H1 (cell line): ENCODE measurements at regions not wholly inside any gene's neighbourhood (a gene's known extent, or its start where the extent isn't known, plus 50 kb on each side); places are given as distances from the start of the nearest gene placed in this dataset.

Experiments
- CTCF ChIA-PET: fragments of 300-600 bp; sonication (Branson Sonifier 250); formaldehyde crosslinking; loops from one replicate; lab custom pipeline; 2021; ENCODE audit not compliant: partially characterized antibody; lab: Charles Lee
- POLR2A ChIA-PET: fragments of 300-600 bp; sonication (Branson Sonifier 250); formaldehyde crosslinking; loops from one replicate; lab custom pipeline; 2021; ENCODE audit warnings: inconsistent platforms; ENCODE audit not compliant: partially characterized antibody; lab: Charles Lee
- DNase-seq, 2 experiments: peaks; one replicate each; pipeline versions ENCODE4 v3.0.0 to v3.0.0-alpha.2; 2010 to 2022; ENCODE audit warnings: low spot score in 2 of 2, low read depth in 1 of 2, mixed read lengths in 1 of 2
- FAIRE-seq: peaks from 2 replicates; lab custom pipeline; 2011; peaks lifted over from hg19 to GRCh38; lab: Jason Lieb, UNC
- H2AFZ ChIP-seq: 2 replicates; pipeline ENCODE4 v1.8.1; 2012; ENCODE audit warnings: low read length, inconsistent platforms
- H2AK5ac ChIP-seq: 2 replicates; pipeline ENCODE4 v1.6.1; 2013; ENCODE audit warnings: low read depth, low read length
- H2BK120ac ChIP-seq: replicated peaks from 2 replicates; pipeline ENCODE3; 2013; ENCODE audit warnings: low read depth, low read length, inconsistent platforms
- H2BK12ac ChIP-seq: 2 replicates; pipeline ENCODE4 v1.6.1; 2013; ENCODE audit warnings: low read depth, low read length
- H2BK15ac ChIP-seq: 2 replicates; pipeline ENCODE4 v1.6.1; 2013; ENCODE audit warnings: low read length
- H2BK20ac ChIP-seq: 2 replicates; pipeline ENCODE4 v1.6.1; 2013; ENCODE audit warnings: low read length
- H2BK5ac ChIP-seq: 2 replicates; pipeline ENCODE4 v1.6.1; 2013; ENCODE audit warnings: low read depth, low read length
- H3K14ac ChIP-seq: 2 replicates; pipeline ENCODE4 v1.6.1; 2013; ENCODE audit warnings: inconsistent platforms; ENCODE audit not compliant: insufficient read length
- H3K18ac ChIP-seq: 2 replicates; pipeline ENCODE4 v1.6.1; 2013; ENCODE audit warnings: low read length; ENCODE audit errors: extremely low read depth
- H3K23ac ChIP-seq: 2 replicates; pipeline ENCODE4 v1.6.1; 2013; ENCODE audit warnings: inconsistent platforms; ENCODE audit not compliant: insufficient read length
- H3K23me2 ChIP-seq: 2 replicates; pipeline ENCODE4 v1.6.1; 2013; ENCODE audit warnings: low read depth, low read length
- H3K27ac ChIP-seq: 2 replicates; pipeline ENCODE4 v1.6.1; 2011; ENCODE audit warnings: low read depth, low read length, inconsistent platforms
- H3K27me3 ChIP-seq, 4 experiments: replicated peaks in 1 of 4; 1 replicate in 1 of 4; 2 replicates in 3 of 4; pipeline versions ENCODE4 v1.6.1 to v1.8.1; 2011 to 2013; ENCODE audit warnings: low read length in 3 of 4, mild to moderate bottlenecking in 3 of 4, inconsistent platforms in 2 of 4, mixed read lengths in 2 of 4, moderate library complexity in 1 of 4; ENCODE audit not compliant: control insufficient read depth in 3 of 4, insufficient read depth in 3 of 4; ENCODE audit errors: extremely low read depth in 1 of 4
- H3K36me3 ChIP-seq, 4 experiments: 2 replicates each; pipeline versions ENCODE4 v1.6.1 to v1.8.1; 2011 to 2013; ENCODE audit warnings: mild to moderate bottlenecking in 4 of 4, low read length in 3 of 4, moderate library complexity in 2 of 4, control low read depth in 1 of 4, inconsistent platforms in 1 of 4; ENCODE audit not compliant: insufficient read depth in 4 of 4, control insufficient read depth in 2 of 4
- H3K4ac ChIP-seq: replicated peaks from 2 replicates; pipeline ENCODE3; 2013; ENCODE audit warnings: low read length, low read depth, mixed read lengths, inconsistent platforms; ENCODE audit not compliant: insufficient read length
- H3K4me1 ChIP-seq, 4 experiments: replicated peaks in 1 of 4; 1 replicate in 1 of 4; 2 replicates in 3 of 4; pipeline versions ENCODE4 v1.6.1 to v1.8.1; 2011 to 2013; ENCODE audit warnings: low read length in 3 of 4, inconsistent platforms in 2 of 4, mixed read lengths in 1 of 4; ENCODE audit not compliant: insufficient read depth in 4 of 4, control insufficient read depth in 3 of 4
- H3K4me2 ChIP-seq, 2 experiments: 2 replicates each; pipeline versions ENCODE4 v1.6.1 to v1.8.1; 2011 to 2013; ENCODE audit warnings: low read depth in 2 of 2, low read length in 2 of 2, control low read depth in 1 of 2, inconsistent platforms in 1 of 2, mild to moderate bottlenecking in 1 of 2; ENCODE audit not compliant: insufficient read depth in 1 of 2
- H3K4me3 ChIP-seq, 4 experiments: fragments of 200-600, 300-600 bp in 1 of 4; sonication (generic), shearing (Covaris generic), sonication (Bioruptor Twin) in 1 of 4; 2 replicates each; pipeline versions ENCODE4 v1.5.1 to v1.8.1; 2011 to 2016; ENCODE audit warnings: low read length in 4 of 4, low read depth in 3 of 4, control low read depth in 2 of 4, inconsistent platforms in 2 of 4, mild to moderate bottlenecking in 2 of 4, mixed read lengths in 1 of 4, moderate library complexity in 1 of 4; ENCODE audit not compliant: insufficient read depth in 2 of 4; ENCODE audit errors: extremely low read depth in 1 of 4
- H3K56ac ChIP-seq: replicated peaks from 2 replicates; pipeline ENCODE3; 2013; ENCODE audit warnings: low read depth, mild to moderate bottlenecking, mixed read lengths, low read length, inconsistent platforms; ENCODE audit not compliant: insufficient read length
- H3K79me1 ChIP-seq: 2 replicates; pipeline ENCODE4 v1.6.1; 2013; ENCODE audit warnings: low read depth, low read length, control low read depth
- H3K79me2 ChIP-seq, 2 experiments: 2 replicates each; pipeline versions ENCODE4 v1.6.1 to v1.8.1; 2012 to 2013; ENCODE audit warnings: low read length in 2 of 2, mild to moderate bottlenecking in 2 of 2, inconsistent platforms in 1 of 2; ENCODE audit not compliant: insufficient read depth in 2 of 2, control insufficient read depth in 1 of 2
- H3K9ac ChIP-seq, 4 experiments: replicated peaks in 1 of 4; 1 replicate in 1 of 4; 2 replicates in 3 of 4; pipeline versions ENCODE4 v1.6.1 to v1.8.1; 2011 to 2013; ENCODE audit warnings: low read depth in 3 of 4, low read length in 3 of 4, control low read depth in 2 of 4, mild to moderate bottlenecking in 2 of 4, moderate library complexity in 2 of 4, inconsistent platforms in 1 of 4; ENCODE audit errors: extremely low read depth in 1 of 4
- H3K9me3 ChIP-seq, 2 experiments: 2 replicates each; pipeline versions ENCODE4 v1.6.1 to v1.8.1; 2012 to 2013; ENCODE audit warnings: mild to moderate bottlenecking in 2 of 2, moderate library complexity in 2 of 2, control low read depth in 1 of 2, inconsistent platforms in 1 of 2, low read depth in 1 of 2, low read length in 1 of 2, mixed read lengths in 1 of 2; ENCODE audit not compliant: insufficient read depth in 2 of 2
- H4K20me1 ChIP-seq, 2 experiments: replicated peaks in 1 of 2; 2 replicates each; pipeline versions ENCODE3 to v1.8.1; 2011 to 2013; ENCODE audit warnings: inconsistent platforms in 2 of 2, low read length in 2 of 2, mild to moderate bottlenecking in 1 of 2; ENCODE audit not compliant: insufficient read depth in 2 of 2, control insufficient read depth in 1 of 2
- H4K5ac ChIP-seq: 2 replicates; pipeline ENCODE4 v1.6.1; 2013; ENCODE audit warnings: low read length, low read depth, mixed read lengths, inconsistent platforms; ENCODE audit not compliant: insufficient read length
- H4K8ac ChIP-seq: 2 replicates; pipeline ENCODE4 v1.8.0; 2013; ENCODE audit warnings: mild to moderate bottlenecking, moderate library complexity, low read length, inconsistent platforms; ENCODE audit not compliant: insufficient read depth; ENCODE audit errors: extremely low read depth
- H4K91ac ChIP-seq: replicated peaks from 2 replicates; pipeline ENCODE3; 2013; ENCODE audit warnings: low read length, mixed read lengths, inconsistent platforms; ENCODE audit not compliant: insufficient read length
- CREB1 ChIP-seq: IDR thresholded peaks from 2 replicates; pipeline ENCODE4 v1.6.1; 2012; ENCODE audit warnings: inconsistent platforms
- CTBP2 ChIP-seq: IDR thresholded peaks from 2 replicates; pipeline ENCODE4 v1.7.0; 2011; ENCODE audit warnings: borderline replicate concordance, mild to moderate bottlenecking, moderate library complexity, mixed read lengths, low read length; ENCODE audit not compliant: insufficient read depth, insufficient read length
- EP300 ChIP-seq, 2 experiments: IDR thresholded peaks; 1 replicate in 1 of 2; 2 replicates in 1 of 2; pipeline ENCODE4 v1.6.1; 2011 to 2012; ENCODE audit warnings: low read depth in 2 of 2, low read length in 2 of 2, mild to moderate bottlenecking in 2 of 2, borderline replicate concordance in 1 of 2, inconsistent platforms in 1 of 2, moderate library complexity in 1 of 2
- GABPA ChIP-seq: IDR thresholded peaks from 2 replicates; pipeline ENCODE4 v1.6.1; 2011; ENCODE audit warnings: mild to moderate bottlenecking, low read length, moderate library complexity, borderline replicate concordance; ENCODE audit not compliant: insufficient read depth
- HDAC2 ChIP-seq, 2 experiments: fragments of 300-600 bp in 1 of 2; sonication (generic) in 1 of 2; IDR thresholded peaks; 2 replicates each; pipeline ENCODE4 v1.6.1; 2011 to 2012; ENCODE audit warnings: low read depth in 2 of 2, low read length in 2 of 2, mild to moderate bottlenecking in 2 of 2, moderate library complexity in 2 of 2, borderline replicate concordance in 1 of 2, inconsistent platforms in 1 of 2
- JUN ChIP-seq: IDR thresholded peaks from 2 replicates; pipeline ENCODE4 v1.6.1; 2011; ENCODE audit warnings: low read depth, mild to moderate bottlenecking, improper control_type of control experiment, low read length
- NANOG ChIP-seq: IDR thresholded peaks from 2 replicates; pipeline ENCODE4 v1.6.1; 2011; ENCODE audit warnings: low read length, low read depth, mild to moderate bottlenecking, inconsistent platforms; ENCODE audit not compliant: insufficient read depth, poor library complexity, severe bottlenecking
- POLR2A ChIP-seq, 2 experiments: IDR thresholded peaks; 1 replicate in 1 of 2; 2 replicates in 1 of 2; pipeline ENCODE4 v1.6.1; 2011; ENCODE audit warnings: low read depth in 2 of 2, low read length in 2 of 2, mild to moderate bottlenecking in 2 of 2; ENCODE audit errors: control extremely low read depth in 1 of 2
- SIN3A ChIP-seq, 2 experiments: IDR thresholded peaks in 1 of 2; conservative IDR thresholded peaks in 1 of 2; 2 replicates each; pipeline ENCODE4 v1.6.1; 2011 to 2012; ENCODE audit warnings: low read length in 2 of 2, improper control_type of control experiment in 1 of 2, low read depth in 1 of 2, mild to moderate bottlenecking in 1 of 2
- SP4 ChIP-seq: IDR thresholded peaks from 2 replicates; pipeline ENCODE4 v1.6.1; 2012; ENCODE audit warnings: low read length, inconsistent platforms
- TEAD4 ChIP-seq: IDR thresholded peaks from 2 replicates; pipeline ENCODE4 v1.6.1; 2012; ENCODE audit warnings: low read depth, low read length, inconsistent platforms, mixed read lengths
- ZNF274 ChIP-seq: IDR thresholded peaks from 2 replicates; pipeline ENCODE4 v1.7.0; 2012; ENCODE audit warnings: low read length, borderline replicate concordance; ENCODE audit errors: extremely low read depth
- WGBS, 2 experiments: shearing (Covaris generic) in 1 of 2; methylation state at CpG; one replicate each; pipeline versions ENCODE4 v1.1.6 to v1.1.7; 2013 to 2015; ENCODE audit warnings: low lambda C conversion rate in 2 of 2, mixed read lengths in 2 of 2, inconsistent platforms in 1 of 2, low coverage in 1 of 2, missing lambda C conversion rate in 1 of 2; ENCODE audit not compliant: insufficient replicate concordance in 2 of 2, insufficient coverage in 1 of 2, insufficient read length in 1 of 2; ENCODE audit errors: extremely low coverage in 1 of 2, missing lambda C conversion rate in 1 of 2; 5-methylcytosine and 5-hydroxymethylcytosine counted together
- TF ChIP-seq, protein P1 (sequence below): IDR thresholded peaks from 2 replicates; pipeline ENCODE4 v1.6.1; 2011; ENCODE audit warnings: low read depth, mild to moderate bottlenecking, low read length; ENCODE audit not compliant: insufficient read depth

DNA sequence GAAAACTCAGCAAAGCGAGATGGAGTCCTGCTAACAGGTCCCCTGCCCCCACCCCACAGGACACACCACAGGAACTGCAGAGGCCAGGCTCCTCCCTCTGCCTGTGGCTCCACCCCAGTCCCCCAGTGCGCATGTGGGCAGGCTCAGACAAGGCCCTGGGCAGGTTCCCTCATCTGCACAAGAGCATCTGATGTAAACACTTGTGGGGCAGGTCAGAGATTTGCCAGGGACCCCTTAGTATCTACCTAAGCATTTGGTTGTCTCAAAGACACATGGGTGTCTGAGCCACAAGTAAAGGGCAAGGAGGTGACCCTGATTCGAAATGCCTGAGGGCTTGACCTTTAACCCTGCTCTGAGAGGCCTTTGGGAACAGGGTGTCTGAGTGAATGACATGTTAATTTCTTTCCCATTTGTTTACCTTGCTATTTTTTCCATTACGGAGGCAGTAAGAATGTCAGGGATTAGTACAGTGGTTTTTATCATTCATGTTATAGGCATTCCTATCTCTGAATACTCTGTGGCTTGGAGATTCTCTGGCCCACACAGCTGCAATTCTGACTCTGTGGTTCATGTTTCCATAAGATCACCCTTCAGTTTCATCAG, 85.3 kb downstream of the ZNF518B start:
- no peak overlapping the region for H3K4ac ChIP-seq
- H4K5ac ChIP-seq: no peak overlapping the region
- no peaks in the 10 kb centered on the region for H3K36me3 ChIP-seq
- no peak overlapping the region for H2BK12ac ChIP-seq
- H3K23me2 ChIP-seq: no peaks in the 10 kb centered on the region
- H4K8ac ChIP-seq: no peak overlapping the region
- no peaks in the 10 kb centered on the region; a peak in 1 of 7 replicates for H3K4me1 ChIP-seq
- H2BK15ac ChIP-seq: no peak overlapping the region
- no peaks in the 10 kb centered on the region for H3K9me3 ChIP-seq
- no peak overlapping the region for H3K27ac ChIP-seq
- FAIRE-seq: no peak
- peak in 1 of 2 experiments; percentile 47 for DNase-seq
- no peak overlapping the region for H2BK120ac ChIP-seq
- H3K79me2 ChIP-seq: no peaks in the 10 kb centered on the region
- no peak overlapping the region for H2AK5ac ChIP-seq
- H2BK20ac ChIP-seq: no peak overlapping the region
- H3K79me1 ChIP-seq: no peaks in the 10 kb centered on the region
- H3K4me2 ChIP-seq: no peak overlapping the region
- no peak overlapping the region for H3K14ac ChIP-seq
- H3K4me3 ChIP-seq: no peak overlapping the region
- H3K56ac ChIP-seq: no peak overlapping the region
- H3K23ac ChIP-seq: no peak overlapping the region
- H3K27me3 ChIP-seq: no peaks in the 10 kb centered on the region
- no peak overlapping the region for H4K91ac ChIP-seq
- H3K9ac ChIP-seq: no peak overlapping the region
- H4K20me1 ChIP-seq: no peaks in the 10 kb centered on the region
- H2BK5ac ChIP-seq: no peak overlapping the region
- ChIA-PET POLR2A (no interaction called here), CTCF (interaction anchor here (0.6 kb wide), 1 partner anchor 38 kb away, joined by 3 read pairs; no protein-coding TSS in a partner anchor)
- WGBS, 2 experiments: 81% methylated on average over 4 of the region's 4 CpGs; no CpG with 5 or more reads in 1 of the 2 experiments
- peak overlapping the region; percentile 16; the same call in 1 of the 2 replicates for H2AFZ ChIP-seq
- H3K18ac ChIP-seq: no peak overlapping the region
- TF ChIP-seq ZNF274 (no peak), POLR2A (IDR thresholded peaks at IDR 0.05; ENCODE audit: control extremely low read depth in 1 of 2, low read depth in 2 of 2, low read length in 2 of 2) (no peak), TEAD4 (no peak), JUN (no peak), SP4 (no peak), CREB1 (no peak), NANOG (no peak), SIN3A (conservative IDR thresholded peaks at IDR 0.05 in 1 of 2, IDR thresholded peaks at IDR 0.05 in 1 of 2; ENCODE audit: low read depth in 1 of 2, low read length in 2 of 2) (no peak), HDAC2 (IDR thresholded peaks at IDR 0.05; ENCODE audit: borderline replicate concordance in 1 of 2, low read depth in 2 of 2, low read length in 2 of 2) (no peak), EP300 (IDR thresholded peaks at IDR 0.05; ENCODE audit: borderline replicate concordance in 1 of 2, low read depth in 2 of 2, low read length in 2 of 2) (no peak), GABPA (no peak), CTBP2 (no peak)
- TF ChIP-seq, protein P1, sequence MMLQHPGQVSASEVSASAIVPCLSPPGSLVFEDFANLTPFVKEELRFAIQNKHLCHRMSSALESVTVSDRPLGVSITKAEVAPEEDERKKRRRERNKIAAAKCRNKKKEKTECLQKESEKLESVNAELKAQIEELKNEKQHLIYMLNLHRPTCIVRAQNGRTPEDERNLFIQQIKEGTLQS: no peak
